GM23338 (cell line): ENCODE measurements at regions not wholly inside any gene's neighbourhood (a gene's known extent, or its start where the extent isn't known, plus 50 kb on each side); places are given as distances from the start of the nearest gene placed in this dataset.

Experiments
- ATAC-seq: fragments of 200-7000 bp; cut with Tn5 transposase; 3 replicates; pipeline ENCODE4 v1.9.1; 2020
- DNase-seq: peaks from one replicate; pipeline ENCODE4 v3.0.0-alpha.2; 2015; ENCODE audit warnings: low spot score
- H2AFZ ChIP-seq: fragments of 200-600 bp; sonication (generic); 2 replicates; pipeline ENCODE4 v1.8.0; 2016; ENCODE audit warnings: antibody characterized with exemption, mild to moderate bottlenecking, moderate library complexity
- H3F3A ChIP-seq: fragments of 200-600 bp; sonication (generic); replicated peaks from 2 replicates; pipeline ENCODE4 v1.8.0; 2017; ENCODE audit warnings: antibody characterized with exemption, mixed run types, low read depth
- H3K27ac ChIP-seq: fragments of 200-600 bp; sonication (generic); 2 replicates; pipeline ENCODE4 v1.6.1; 2016; ENCODE audit warnings: low read depth
- H3K27me3 ChIP-seq: fragments of 200-600 bp; sonication (generic); 2 replicates; pipeline ENCODE4 v1.8.0; 2016; ENCODE audit warnings: mild to moderate bottlenecking, mixed run types, moderate library complexity; ENCODE audit not compliant: insufficient read depth
- H3K36me3 ChIP-seq: fragments of 200-600 bp; sonication (generic); 2 replicates; pipeline ENCODE4 v1.8.0; 2016; ENCODE audit warnings: mild to moderate bottlenecking; ENCODE audit not compliant: insufficient read depth
- H3K4me1 ChIP-seq: fragments of 200-600 bp; sonication (generic); 2 replicates; pipeline ENCODE4 v1.8.0; 2016; ENCODE audit warnings: mild to moderate bottlenecking, moderate library complexity; ENCODE audit not compliant: insufficient read depth
- H3K4me2 ChIP-seq: fragments of 200-600 bp; sonication (generic); 2 replicates; pipeline ENCODE4 v1.7.1; 2017; ENCODE audit warnings: mixed run types
- H3K4me3 ChIP-seq: fragments of 200-600 bp; sonication (generic); 2 replicates; pipeline ENCODE4 v1.6.1; 2016; ENCODE audit warnings: mixed run types
- H3K79me2 ChIP-seq: fragments of 200-600 bp; sonication (generic); replicated peaks from 2 replicates; pipeline ENCODE4 v1.8.0; 2017; ENCODE audit warnings: mild to moderate bottlenecking; ENCODE audit not compliant: insufficient read depth
- H3K9me2 ChIP-seq: fragments of 200-600 bp; sonication (generic); 2 replicates; pipeline ENCODE4 v1.8.0; 2017; ENCODE audit not compliant: insufficient read depth
- H4K20me1 ChIP-seq: fragments of 200-600 bp; sonication (generic); replicated peaks from 2 replicates; pipeline ENCODE4 v1.8.0; 2017; ENCODE audit warnings: mild to moderate bottlenecking; ENCODE audit not compliant: insufficient read depth
- H3K27ac Mint-ChIP-seq: 2 replicates; pipeline ENCODE4 v1.8.0; 2020; ENCODE audit warnings: inconsistent platforms, mild to moderate bottlenecking, moderate library complexity, mixed read lengths
- H3K27me3 Mint-ChIP-seq: 3 replicates; pipeline ENCODE4 v1.8.0; 2022; ENCODE audit warnings: low read depth, mild to moderate bottlenecking, moderate library complexity, mixed read lengths, inconsistent platforms; ENCODE audit not compliant: insufficient read depth, poor library complexity
- H3K36me3 Mint-ChIP-seq: 3 replicates; pipeline ENCODE4 v1.8.0; 2021; ENCODE audit warnings: low read depth, mild to moderate bottlenecking, inconsistent platforms, moderate library complexity, mixed read lengths
- H3K4me1 Mint-ChIP-seq: 3 replicates; pipeline ENCODE4 v1.8.0; 2020; ENCODE audit warnings: mild to moderate bottlenecking, inconsistent platforms, mixed read lengths
- H3K4me3 Mint-ChIP-seq: 3 replicates; pipeline ENCODE4 v1.8.0; 2021; ENCODE audit warnings: moderate library complexity, mild to moderate bottlenecking, inconsistent platforms, mixed read lengths
- H3K9me3 Mint-ChIP-seq: 3 replicates; pipeline ENCODE4 v1.8.0; 2020; ENCODE audit warnings: moderate library complexity, mild to moderate bottlenecking, inconsistent platforms, mixed read lengths
- CREB1 ChIP-seq: fragments of 250-450 bp; sonication (Bioruptor Pico); IDR thresholded peaks from 2 replicates; pipeline ENCODE4 v1.5.0; 2020; ENCODE audit warnings: low read depth, mild to moderate bottlenecking, moderate library complexity
- ETS1 ChIP-seq: IDR thresholded peaks from 2 replicates; pipeline ENCODE4 v1.6.1; 2016; ENCODE audit warnings: antibody characterized with exemption
- EZH2 ChIP-seq: fragments of 200-600 bp; sonication (generic); IDR thresholded peaks from one replicate; pipeline ENCODE4 v1.8.0; 2017; ENCODE audit warnings: antibody characterized with exemption, mild to moderate bottlenecking, low read depth; ENCODE audit not compliant: unreplicated experiment
- EZH2phosphoT487 ChIP-seq: fragments of 200-600 bp; sonication (generic); IDR thresholded peaks from one replicate; pipeline ENCODE4 v1.8.1; 2018; ENCODE audit warnings: antibody characterized with exemption; ENCODE audit not compliant: unreplicated experiment
- JUNB ChIP-seq: IDR thresholded peaks from one replicate; pipeline ENCODE4 v1.6.1; 2016; ENCODE audit warnings: antibody characterized with exemption; ENCODE audit not compliant: unreplicated experiment
- NANOG ChIP-seq: IDR thresholded peaks from 2 replicates; pipeline ENCODE4 v1.6.1; 2016; ENCODE audit warnings: antibody characterized with exemption, borderline replicate concordance
- POLR2AphosphoS5 ChIP-seq: IDR thresholded peaks from 2 replicates; pipeline ENCODE4 v1.6.1; 2016; ENCODE audit warnings: antibody characterized with exemption, low read depth
- STAT1 ChIP-seq: IDR thresholded peaks from one replicate; pipeline ENCODE4 v1.6.1; 2016; ENCODE audit warnings: antibody characterized with exemption; ENCODE audit not compliant: unreplicated experiment
- ZNF114 ChIP-seq: fragments of 250-450 bp; sonication (Bioruptor Pico); IDR thresholded peaks from 2 replicates; pipeline ENCODE4 v1.5.0; 2020; ENCODE audit warnings: mild to moderate bottlenecking, moderate library complexity
- TF ChIP-seq, protein P1 (sequence below): IDR thresholded peaks from one replicate; pipeline ENCODE4 v1.6.1; 2018; ENCODE audit warnings: antibody characterized with exemption; ENCODE audit not compliant: unreplicated experiment
- TF ChIP-seq, protein P2 (sequence below): fragments of 250-450 bp; sonication (Bioruptor Pico); IDR thresholded peaks from 2 replicates; pipeline ENCODE4 v1.5.0; 2020; ENCODE audit warnings: mild to moderate bottlenecking, moderate library complexity

GRCh38 chr13:33380487-33381079 lies 95.0 kb upstream of the STARD13 start (continued):
- TF ChIP-seq, protein P1, sequence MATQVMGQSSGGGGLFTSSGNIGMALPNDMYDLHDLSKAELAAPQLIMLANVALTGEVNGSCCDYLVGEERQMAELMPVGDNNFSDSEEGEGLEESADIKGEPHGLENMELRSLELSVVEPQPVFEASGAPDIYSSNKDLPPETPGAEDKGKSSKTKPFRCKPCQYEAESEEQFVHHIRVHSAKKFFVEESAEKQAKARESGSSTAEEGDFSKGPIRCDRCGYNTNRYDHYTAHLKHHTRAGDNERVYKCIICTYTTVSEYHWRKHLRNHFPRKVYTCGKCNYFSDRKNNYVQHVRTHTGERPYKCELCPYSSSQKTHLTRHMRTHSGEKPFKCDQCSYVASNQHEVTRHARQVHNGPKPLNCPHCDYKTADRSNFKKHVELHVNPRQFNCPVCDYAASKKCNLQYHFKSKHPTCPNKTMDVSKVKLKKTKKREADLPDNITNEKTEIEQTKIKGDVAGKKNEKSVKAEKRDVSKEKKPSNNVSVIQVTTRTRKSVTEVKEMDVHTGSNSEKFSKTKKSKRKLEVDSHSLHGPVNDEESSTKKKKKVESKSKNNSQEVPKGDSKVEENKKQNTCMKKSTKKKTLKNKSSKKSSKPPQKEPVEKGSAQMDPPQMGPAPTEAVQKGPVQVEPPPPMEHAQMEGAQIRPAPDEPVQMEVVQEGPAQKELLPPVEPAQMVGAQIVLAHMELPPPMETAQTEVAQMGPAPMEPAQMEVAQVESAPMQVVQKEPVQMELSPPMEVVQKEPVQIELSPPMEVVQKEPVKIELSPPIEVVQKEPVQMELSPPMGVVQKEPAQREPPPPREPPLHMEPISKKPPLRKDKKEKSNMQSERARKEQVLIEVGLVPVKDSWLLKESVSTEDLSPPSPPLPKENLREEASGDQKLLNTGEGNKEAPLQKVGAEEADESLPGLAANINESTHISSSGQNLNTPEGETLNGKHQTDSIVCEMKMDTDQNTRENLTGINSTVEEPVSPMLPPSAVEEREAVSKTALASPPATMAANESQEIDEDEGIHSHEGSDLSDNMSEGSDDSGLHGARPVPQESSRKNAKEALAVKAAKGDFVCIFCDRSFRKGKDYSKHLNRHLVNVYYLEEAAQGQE = no peak
- TF ChIP-seq POLR2AphosphoS5 (no peak), EZH2phosphoT487 (no peak)

- H3K9me2 ChIP-seq = no peaks in the 10 kb centered on the region
- ATAC-seq (no peak), DNase-seq (no peak)
- no peaks in the 10 kb centered on the region for H4K20me1 ChIP-seq
- no peaks in the 10 kb centered on the region for H3K27me3 ChIP-seq
- H3K4me1 ChIP-seq = peaks cover 5% of the 10 kb centered on the region; the same call in 1 of the 2 replicates
- Mint-ChIP-seq H3K4me1 (peaks cover 20% of the 10 kb centered on the region), H3K4me3 (no peak overlapping the region), H3K27ac (no peak overlapping the region), H3K27me3 (peaks cover 2% of the 10 kb centered on the region), H3K9me3 (no peaks in the 10 kb centered on the region; the same call in 2 of the 3 replicates), H3K36me3 (no peaks in the 10 kb centered on the region)
- H3K36me3 ChIP-seq = no peaks in the 10 kb centered on the region
- no peak overlapping the region for H2AFZ ChIP-seq
- H3F3A ChIP-seq = no peaks in the 10 kb centered on the region
- no peaks in the 10 kb centered on the region for H3K79me2 ChIP-seq
- no peak overlapping the region for H3K4me2 ChIP-seq
- H3K27ac ChIP-seq = no peak overlapping the region
- no peak overlapping the region for H3K4me3 ChIP-seq
- TF ChIP-seq POLR2AphosphoS5 = no peak
- TF ChIP-seq ZNF114 (CRISPR knock-in tag) = no peak
- no peak for TF ChIP-seq CREB1 (CRISPR knock-in tag)
- TF ChIP-seq EZH2 = no peak
- TF ChIP-seq, protein P1 = no peak
- no peak for TF ChIP-seq ETS1
- no peak for TF ChIP-seq JUNB
- TF ChIP-seq STAT1 = no peak
- no peak for TF ChIP-seq NANOG
- TF ChIP-seq, protein P2, sequence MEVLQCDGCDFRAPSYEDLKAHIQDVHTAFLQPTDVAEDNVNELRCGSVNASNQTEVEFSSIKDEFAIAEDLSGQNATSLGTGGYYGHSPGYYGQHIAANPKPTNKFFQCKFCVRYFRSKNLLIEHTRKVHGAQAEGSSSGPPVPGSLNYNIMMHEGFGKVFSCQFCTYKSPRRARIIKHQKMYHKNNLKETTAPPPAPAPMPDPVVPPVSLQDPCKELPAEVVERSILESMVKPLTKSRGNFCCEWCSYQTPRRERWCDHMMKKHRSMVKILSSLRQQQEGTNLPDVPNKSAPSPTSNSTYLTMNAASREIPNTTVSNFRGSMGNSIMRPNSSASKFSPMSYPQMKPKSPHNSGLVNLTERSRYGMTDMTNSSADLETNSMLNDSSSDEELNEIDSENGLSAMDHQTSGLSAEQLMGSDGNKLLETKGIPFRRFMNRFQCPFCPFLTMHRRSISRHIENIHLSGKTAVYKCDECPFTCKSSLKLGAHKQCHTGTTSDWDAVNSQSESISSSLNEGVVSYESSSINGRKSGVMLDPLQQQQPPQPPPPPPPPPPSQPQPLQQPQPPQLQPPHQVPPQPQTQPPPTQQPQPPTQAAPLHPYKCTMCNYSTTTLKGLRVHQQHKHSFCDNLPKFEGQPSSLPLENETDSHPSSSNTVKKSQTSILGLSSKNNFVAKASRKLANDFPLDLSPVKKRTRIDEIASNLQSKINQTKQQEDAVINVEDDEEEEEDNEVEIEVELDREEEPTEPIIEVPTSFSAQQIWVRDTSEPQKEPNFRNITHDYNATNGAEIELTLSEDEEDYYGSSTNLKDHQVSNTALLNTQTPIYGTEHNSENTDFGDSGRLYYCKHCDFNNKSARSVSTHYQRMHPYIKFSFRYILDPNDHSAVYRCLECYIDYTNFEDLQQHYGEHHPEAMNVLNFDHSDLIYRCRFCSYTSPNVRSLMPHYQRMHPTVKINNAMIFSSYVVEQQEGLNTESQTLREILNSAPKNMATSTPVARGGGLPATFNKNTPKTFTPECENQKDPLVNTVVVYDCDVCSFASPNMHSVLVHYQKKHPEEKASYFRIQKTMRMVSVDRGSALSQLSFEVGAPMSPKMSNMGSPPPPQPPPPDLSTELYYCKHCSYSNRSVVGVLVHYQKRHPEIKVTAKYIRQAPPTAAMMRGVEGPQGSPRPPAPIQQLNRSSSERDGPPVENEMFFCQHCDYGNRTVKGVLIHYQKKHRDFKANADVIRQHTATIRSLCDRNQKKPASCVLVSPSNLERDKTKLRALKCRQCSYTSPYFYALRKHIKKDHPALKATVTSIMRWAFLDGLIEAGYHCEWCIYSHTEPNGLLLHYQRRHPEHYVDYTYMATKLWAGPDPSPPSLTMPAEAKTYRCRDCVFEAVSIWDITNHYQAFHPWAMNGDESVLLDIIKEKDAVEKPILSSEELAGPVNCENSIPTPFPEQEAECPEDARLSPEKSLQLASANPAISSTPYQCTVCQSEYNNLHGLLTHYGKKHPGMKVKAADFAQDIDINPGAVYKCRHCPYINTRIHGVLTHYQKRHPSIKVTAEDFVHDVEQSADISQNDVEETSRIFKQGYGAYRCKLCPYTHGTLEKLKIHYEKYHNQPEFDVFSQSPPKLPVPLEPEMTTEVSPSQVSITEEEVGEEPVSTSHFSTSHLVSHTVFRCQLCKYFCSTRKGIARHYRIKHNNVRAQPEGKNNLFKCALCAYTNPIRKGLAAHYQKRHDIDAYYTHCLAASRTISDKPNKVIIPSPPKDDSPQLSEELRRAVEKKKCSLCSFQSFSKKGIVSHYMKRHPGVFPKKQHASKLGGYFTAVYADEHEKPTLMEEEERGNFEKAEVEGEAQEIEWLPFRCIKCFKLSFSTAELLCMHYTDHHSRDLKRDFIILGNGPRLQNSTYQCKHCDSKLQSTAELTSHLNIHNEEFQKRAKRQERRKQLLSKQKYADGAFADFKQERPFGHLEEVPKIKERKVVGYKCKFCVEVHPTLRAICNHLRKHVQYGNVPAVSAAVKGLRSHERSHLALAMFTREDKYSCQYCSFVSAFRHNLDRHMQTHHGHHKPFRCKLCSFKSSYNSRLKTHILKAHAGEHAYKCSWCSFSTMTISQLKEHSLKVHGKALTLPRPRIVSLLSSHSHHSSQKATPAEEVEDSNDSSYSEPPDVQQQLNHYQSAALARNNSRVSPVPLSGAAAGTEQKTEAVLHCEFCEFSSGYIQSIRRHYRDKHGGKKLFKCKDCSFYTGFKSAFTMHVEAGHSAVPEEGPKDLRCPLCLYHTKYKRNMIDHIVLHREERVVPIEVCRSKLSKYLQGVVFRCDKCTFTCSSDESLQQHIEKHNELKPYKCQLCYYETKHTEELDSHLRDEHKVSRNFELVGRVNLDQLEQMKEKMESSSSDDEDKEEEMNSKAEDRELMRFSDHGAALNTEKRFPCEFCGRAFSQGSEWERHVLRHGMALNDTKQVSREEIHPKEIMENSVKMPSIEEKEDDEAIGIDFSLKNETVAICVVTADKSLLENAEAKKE = no peak
Observed at GRCh38 chr13:33381180-33381579, 95.6 kb upstream of the STARD13 start.
